ENCODE measurements at regions not wholly inside any gene's neighbourhood (a gene's known extent, or its start where the extent isn't known, plus 50 kb on each side); places are given as distances from the start of the nearest gene placed in this dataset.

GRCh38 chr16:13634959-13635358, 285.0 kb upstream of the ERCC4 start:
- dilution Hi-C loops (cut with MboI; ENCODE audit: extremely low pct_ligation_motif_present, low sequenced_read_pairs): no loop called here
- no peaks in the 10 kb centered on the region for H3K9me1 ChIP-seq (replicated peaks; ENCODE audit: control insufficient read depth, extremely low read depth, insufficient read depth, low read length)
- H3K4me2 ChIP-seq (ENCODE audit: insufficient read depth, low read length): no peak overlapping the region
- no TSS peak for BruUV-seq (replicated peaks)
- no peaks in the 10 kb centered on the region for H4K20me1 ChIP-seq (replicated peaks; ENCODE audit: control insufficient read depth, extremely low read depth, insufficient read depth, low read length)
- no peaks in the 10 kb centered on the region for H3K4me1 ChIP-seq (ENCODE audit: control insufficient read depth, extremely low read depth, insufficient read depth, low read length)
- H2AFZ ChIP-seq (ENCODE audit: low read depth, low read length): no peak overlapping the region
- H3K9me3 ChIP-seq (replicated peaks; ENCODE audit: control insufficient read depth, insufficient read depth, low read length): peaks cover 2% of the 10 kb centered on the region
- DNase-seq (ENCODE audit: low read depth, low spot score) (no peak), FAIRE-seq (no peak)
- no peaks in the 10 kb centered on the region for H3K79me2 ChIP-seq (ENCODE audit: control insufficient read depth, insufficient read depth, low read length)
- H3K27ac ChIP-seq (ENCODE audit: insufficient read depth, low read depth, low read length): no peak overlapping the region
- CTCF ChIA-PET: no interaction called here
- H3K36me3 ChIP-seq (ENCODE audit: control insufficient read depth in 2 of 2, extremely low read depth in 1 of 2, insufficient read depth in 2 of 2, low read length in 2 of 2): no peaks in the 10 kb centered on the region
- H3K9ac ChIP-seq (replicated peaks; ENCODE audit: extremely low read depth, insufficient read depth, low read length): no peak overlapping the region
- no peaks in the 10 kb centered on the region for H3K27me3 ChIP-seq (ENCODE audit: control insufficient read depth in 2 of 2, insufficient read depth in 2 of 2, low read length in 2 of 2)
- H3K4me3 ChIP-seq (replicated peaks in 1 of 3; ENCODE audit: insufficient read depth in 1 of 3, low read depth in 1 of 3, low read length in 3 of 3): no peak overlapping the region
- intact Hi-C loops (cut with micrococcal nuclease): no loop called here
- TF ChIP-seq GATA2 (IDR thresholded peaks at IDR 0.05; ENCODE audit: insufficient read depth, insufficient read length, low read depth, low read length) (no peak), POLR2AphosphoS5 (IDR thresholded peaks at IDR 0.05; ENCODE audit: insufficient read depth, low read depth, low read length) (no peak), JUN (IDR thresholded peaks at IDR 0.05; ENCODE audit: borderline replicate concordance, insufficient read depth, insufficient read length, low read depth) (no peak), CTCF (IDR thresholded peaks at IDR 0.05; ENCODE audit: extremely low read depth in 1 of 2, insufficient read depth in 1 of 2, low read depth in 1 of 2, low read length in 2 of 2) (no peak), FOS (IDR thresholded peaks at IDR 0.05; ENCODE audit: borderline replicate concordance, insufficient read depth, low read length) (no peak), POLR2A (IDR thresholded peaks at IDR 0.05; ENCODE audit: low read depth, low read length) (no peak), MYC (IDR thresholded peaks at IDR 0.05; ENCODE audit: low read depth, low read length) (no peak), MAX (IDR thresholded peaks at IDR 0.05; ENCODE audit: insufficient read depth, insufficient read length) (no peak), EZH2 (IDR thresholded peaks at IDR 0.05; ENCODE audit: borderline replicate concordance, low read depth, low read length, severe bottlenecking) (no peak)
- POLR2A ChIA-PET: no interaction called here

Data from endothelial cell of umbilical vein (primary cell).